H1 (cell line): ENCODE measurements at regions not wholly inside any gene's neighbourhood (a gene's known extent, or its start where the extent isn't known, plus 50 kb on each side); places are given as distances from the start of the nearest gene placed in this dataset.

ENCODE experiments used
- CBX8 ChIP-seq: fragments of 300-800, 300-1000 bp; sonication (generic); IDR thresholded peaks from 2 replicates; pipeline ENCODE4 v1.7.1; 2016; ENCODE audit warnings: low read depth, low read length, borderline replicate concordance
- CHD2 ChIP-seq: IDR thresholded peaks from 2 replicates; pipeline ENCODE4 v1.6.1; 2012; ENCODE audit warnings: low read length, improper control_type of control experiment
- CHD7 ChIP-seq: fragments of 300-600 bp; sonication (generic); IDR thresholded peaks from 2 replicates; pipeline ENCODE4 v1.7.1; 2012; ENCODE audit warnings: low read length, moderate library complexity, mild to moderate bottlenecking, inconsistent platforms; ENCODE audit not compliant: insufficient replicate concordance
- CREB1 ChIP-seq: IDR thresholded peaks from 2 replicates; pipeline ENCODE4 v1.6.1; 2012; ENCODE audit warnings: inconsistent platforms
- CTBP2 ChIP-seq: IDR thresholded peaks from 2 replicates; pipeline ENCODE4 v1.7.0; 2011; ENCODE audit warnings: borderline replicate concordance, mild to moderate bottlenecking, moderate library complexity, mixed read lengths, low read length; ENCODE audit not compliant: insufficient read depth, insufficient read length
- EGR1 ChIP-seq: IDR thresholded peaks from 2 replicates; pipeline ENCODE4 v1.6.1; 2011; ENCODE audit warnings: low read depth, low read length, borderline replicate concordance
- FOSL1 ChIP-seq: IDR thresholded peaks from 2 replicates; pipeline ENCODE4 v1.6.1; 2011; ENCODE audit warnings: mild to moderate bottlenecking, low read depth, low read length, moderate library complexity; ENCODE audit not compliant: insufficient read depth
- KDM1A ChIP-seq: fragments of 200-600, 300-600 bp; sonication (generic); IDR thresholded peaks from 2 replicates; pipeline ENCODE4 v1.7.1; 2016; ENCODE audit warnings: mild to moderate bottlenecking, low read length, borderline replicate concordance
- KDM4A ChIP-seq: IDR thresholded peaks from one replicate; pipeline ENCODE4 v1.7.1; 2012; ENCODE audit warnings: low read depth, mild to moderate bottlenecking, moderate library complexity, low read length, inconsistent platforms; ENCODE audit not compliant: severe bottlenecking
- MAFK ChIP-seq: IDR thresholded peaks from 2 replicates; pipeline ENCODE4 v1.6.1; 2012; ENCODE audit warnings: low read depth, mild to moderate bottlenecking, improper control_type of control experiment, low read length
- NRF1 ChIP-seq: IDR thresholded peaks from 2 replicates; pipeline ENCODE4 v1.6.1; 2011; ENCODE audit warnings: mild to moderate bottlenecking, low read depth, low read length, improper control_type of control experiment
- TF ChIP-seq, protein P1 (sequence below): IDR thresholded peaks from 2 replicates; pipeline ENCODE4 v1.6.1; 2011; ENCODE audit warnings: low read length, improper control_type of control experiment

DNA sequence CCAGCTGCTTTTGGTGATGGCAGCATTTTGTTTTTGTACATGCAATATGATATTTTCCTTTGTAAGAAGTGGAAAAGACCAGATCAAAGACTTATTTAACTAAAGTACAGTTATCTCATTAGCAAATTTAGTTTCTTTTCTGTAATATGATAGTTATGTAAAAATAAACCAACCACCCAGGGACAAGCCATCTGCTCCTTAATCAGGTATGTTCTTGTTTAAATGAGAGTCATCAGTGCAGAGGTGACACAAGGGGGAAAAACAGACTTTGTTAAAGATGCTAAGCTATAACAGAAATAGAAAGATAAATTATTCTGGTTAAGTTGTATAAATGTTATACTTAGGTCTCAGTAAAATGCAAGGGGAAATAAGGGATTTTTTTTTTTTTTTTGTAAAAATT is 805.7 kb upstream of the SEMA6A start (continued):
- TF ChIP-seq CHD7 (no peak), NRF1 (no peak), CBX8 (no peak), MAFK (no peak), FOSL1 (no peak), KDM4A (no peak), CHD2 (no peak), CREB1 (no peak), KDM1A (no peak), EGR1 (no peak), CTBP2 (no peak)
- TF ChIP-seq, protein P1, sequence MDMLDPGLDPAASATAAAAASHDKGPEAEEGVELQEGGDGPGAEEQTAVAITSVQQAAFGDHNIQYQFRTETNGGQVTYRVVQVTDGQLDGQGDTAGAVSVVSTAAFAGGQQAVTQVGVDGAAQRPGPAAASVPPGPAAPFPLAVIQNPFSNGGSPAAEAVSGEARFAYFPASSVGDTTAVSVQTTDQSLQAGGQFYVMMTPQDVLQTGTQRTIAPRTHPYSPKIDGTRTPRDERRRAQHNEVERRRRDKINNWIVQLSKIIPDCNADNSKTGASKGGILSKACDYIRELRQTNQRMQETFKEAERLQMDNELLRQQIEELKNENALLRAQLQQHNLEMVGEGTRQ, result no peak
